Naive thymus-derived CD4-positive, alpha-beta T cell (primary cell): ENCODE measurements at regions not wholly inside any gene's neighbourhood (a gene's known extent, or its start where the extent isn't known, plus 50 kb on each side); places are given as distances from the start of the nearest gene placed in this dataset.

ENCODE experiments used
- ATAC-seq: fragments of 150-1000 bp; cut with Tn5 transposase; 2 replicates; pipeline ENCODE4 v1.10.0; 2021; ENCODE audit warnings: mild to moderate bottlenecking, moderate library complexity
- CTCF ChIA-PET: fragments of 350-600 bp; sonication (Branson Sonifier 250); formaldehyde crosslinking; loops from one replicate; lab custom pipeline; 2021; ENCODE audit warnings: antibody characterized with exemption; lab: Charles Lee
- POLR2A ChIA-PET: fragments of 350-600 bp; sonication (Branson Sonifier 250); formaldehyde crosslinking; loops from one replicate; lab custom pipeline; 2021; ENCODE audit warnings: antibody characterized with exemption, inconsistent platforms; lab: Charles Lee
- DNase-seq, 9 donors: peaks; one replicate each; pipeline versions ENCODE4 v3.0.0 to v3.0.0-alpha.2; 2020 to 2022; ENCODE audit warnings: mixed read lengths in 1 of 9
- H3K27ac ChIP-seq: one replicate; pipeline ENCODE4 v1.7.0; 2013; ENCODE audit warnings: mild to moderate bottlenecking, low read depth, low read length, moderate library complexity
- H3K27me3 ChIP-seq, 2 donors: one replicate each; pipeline ENCODE4 v1.7.0; 2013; ENCODE audit warnings: low read length in 2 of 2, mild to moderate bottlenecking in 2 of 2, moderate library complexity in 2 of 2; ENCODE audit not compliant: control insufficient read depth in 2 of 2, insufficient read depth in 2 of 2
- H3K36me3 ChIP-seq, 3 experiments: 1 replicate in 2 of 3; 2 replicates in 1 of 3; pipeline ENCODE4 v1.7.0; 2013; ENCODE audit warnings: low read length in 3 of 3, mild to moderate bottlenecking in 3 of 3, moderate library complexity in 1 of 3; ENCODE audit not compliant: insufficient read depth in 3 of 3, control insufficient read depth in 2 of 3
- H3K4me1 ChIP-seq, 2 donors: one replicate each; pipeline ENCODE4 v1.7.0; 2013; ENCODE audit warnings: low read length in 2 of 2, mild to moderate bottlenecking in 2 of 2, moderate library complexity in 1 of 2; ENCODE audit not compliant: control insufficient read depth in 2 of 2, insufficient read depth in 2 of 2
- H3K4me3 ChIP-seq: 2 replicates; pipeline ENCODE4 v1.7.0; 2013; ENCODE audit warnings: mild to moderate bottlenecking, low read length
- H3K9me3 ChIP-seq, 3 experiments: 1 replicate in 2 of 3; 2 replicates in 1 of 3; pipeline ENCODE4 v1.7.0; 2013; ENCODE audit warnings: low read length in 3 of 3; ENCODE audit not compliant: control insufficient read depth in 2 of 3
- H3K27ac Mint-ChIP-seq, 9 donors: one replicate each; pipeline ENCODE4 v1.8.0; 2020 to 2022; ENCODE audit warnings: mixed read lengths in 9 of 9, mild to moderate bottlenecking in 8 of 9, moderate library complexity in 5 of 9, inconsistent platforms in 2 of 9
- H3K27me3 Mint-ChIP-seq, 5 donors: one replicate each; pipeline ENCODE4 v1.8.0; 2021 to 2022; ENCODE audit warnings: mixed read lengths in 5 of 5, mild to moderate bottlenecking in 1 of 5
- H3K36me3 Mint-ChIP-seq, 5 donors: one replicate each; pipeline ENCODE4 v1.8.0; 2020 to 2022; ENCODE audit warnings: mixed read lengths in 5 of 5, mild to moderate bottlenecking in 3 of 5, inconsistent platforms in 1 of 5
- H3K4me1 Mint-ChIP-seq, 7 donors: one replicate each; pipeline ENCODE4 v1.8.0; 2020 to 2022; ENCODE audit warnings: mixed read lengths in 7 of 7, mild to moderate bottlenecking in 3 of 7, inconsistent platforms in 1 of 7
- H3K4me3 Mint-ChIP-seq, 10 donors: one replicate each; pipeline ENCODE4 v1.8.0; 2020 to 2022; ENCODE audit warnings: mild to moderate bottlenecking in 10 of 10, mixed read lengths in 10 of 10, moderate library complexity in 6 of 10, inconsistent platforms in 2 of 10
- H3K9me3 Mint-ChIP-seq, 11 donors: one replicate each; pipeline ENCODE4 v1.8.0; 2020 to 2022; ENCODE audit warnings: mixed read lengths in 11 of 11, mild to moderate bottlenecking in 4 of 11, inconsistent platforms in 1 of 11, moderate library complexity in 1 of 11
- intact Hi-C, 2 donors: fragments of 100-400 bp; cut with micrococcal nuclease; formaldehyde crosslinking; loops; one replicate each; pipeline ENCODE4 v1.15.1; 2023

DNA sequence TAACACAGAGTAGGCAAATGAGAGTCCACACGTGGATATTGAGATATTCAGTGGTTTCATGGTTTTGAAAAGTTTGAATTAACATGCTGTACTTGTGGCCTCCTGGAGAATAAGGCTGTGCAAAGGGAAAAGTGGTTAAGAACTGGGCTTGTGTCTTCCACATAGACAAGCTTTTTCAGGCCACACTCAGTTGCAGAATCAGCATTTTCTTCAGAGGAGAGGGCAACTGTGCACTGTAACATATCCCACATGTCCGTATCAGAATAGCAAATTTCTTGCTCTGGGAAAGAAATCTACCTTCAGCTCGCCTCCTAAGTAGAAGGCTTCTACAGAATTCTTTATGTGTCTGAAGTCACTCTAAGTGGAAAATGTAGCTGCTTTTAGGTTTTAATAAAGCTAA, 84.9 kb downstream of the ZC3H11B start:
- POLR2A ChIA-PET = no interaction called here
- DNase-seq (no peak), ATAC-seq (no peak)
- no peaks in the 10 kb centered on the region for H3K9me3 ChIP-seq
- no peak overlapping the region for H3K27ac ChIP-seq
- no peaks in the 10 kb centered on the region for H3K4me1 ChIP-seq
- no peaks in the 10 kb centered on the region for H3K27me3 ChIP-seq
- Mint-ChIP-seq H3K36me3 (no peaks in the 10 kb centered on the region), H3K9me3 (peaks cover 0 to 11% (median 0%) of the 10 kb centered on the region in 11 donors), H3K4me1 (no peaks in the 10 kb centered on the region), H3K4me3 (no peak overlapping the region), H3K27me3 (peaks cover 0 to 19% (median 7%) of the 10 kb centered on the region in 5 donors), H3K27ac (no peak overlapping the region)
- CTCF ChIA-PET = no interaction called here
- H3K4me3 ChIP-seq = no peak overlapping the region
- intact Hi-C loops = no loop called here
- no peaks in the 10 kb centered on the region for H3K36me3 ChIP-seq

DNA sequence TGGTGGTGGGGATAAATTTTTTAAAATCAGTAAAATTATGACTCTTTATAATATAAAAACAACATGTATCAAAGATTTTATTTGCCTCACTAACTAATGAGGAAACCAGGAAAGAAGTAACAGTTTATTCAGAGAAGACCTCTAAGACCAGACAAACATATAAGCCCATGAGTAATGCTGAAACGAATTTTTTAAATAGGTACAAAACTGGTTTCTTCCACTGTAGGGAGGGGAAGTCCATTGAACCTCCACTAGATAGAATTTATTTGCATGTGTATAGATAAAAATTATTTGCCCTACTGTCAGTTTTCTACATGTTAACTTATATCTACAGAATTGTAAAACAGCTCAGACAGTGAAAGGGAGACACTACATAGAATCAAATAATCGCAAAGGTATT, 86.8 kb downstream of the ZC3H11B start:
- no peaks in the 10 kb centered on the region for H3K36me3 Mint-ChIP-seq
- POLR2A ChIA-PET = no interaction called here
- ATAC-seq (no peak), DNase-seq (no peak)
- H3K36me3 ChIP-seq = no peaks in the 10 kb centered on the region
- peaks cover 0 to 14% (median 0%) of the 10 kb centered on the region in 5 donors for H3K27me3 Mint-ChIP-seq
- no peaks in the 10 kb centered on the region for H3K4me1 ChIP-seq
- no peak overlapping the region for H3K27ac ChIP-seq
- H3K27me3 ChIP-seq = no peaks in the 10 kb centered on the region
- no peak overlapping the region for H3K4me3 ChIP-seq
- H3K27ac Mint-ChIP-seq = no peak overlapping the region
- intact Hi-C loops = no loop called here
- CTCF ChIA-PET = no interaction called here
- no peaks in the 10 kb centered on the region for H3K9me3 ChIP-seq
- H3K4me1 Mint-ChIP-seq = no peaks in the 10 kb centered on the region
- H3K9me3 Mint-ChIP-seq = peaks cover 0 to 7% (median 0%) of the 10 kb centered on the region in 11 donors
- H3K4me3 Mint-ChIP-seq = no peak overlapping the region

DNA sequence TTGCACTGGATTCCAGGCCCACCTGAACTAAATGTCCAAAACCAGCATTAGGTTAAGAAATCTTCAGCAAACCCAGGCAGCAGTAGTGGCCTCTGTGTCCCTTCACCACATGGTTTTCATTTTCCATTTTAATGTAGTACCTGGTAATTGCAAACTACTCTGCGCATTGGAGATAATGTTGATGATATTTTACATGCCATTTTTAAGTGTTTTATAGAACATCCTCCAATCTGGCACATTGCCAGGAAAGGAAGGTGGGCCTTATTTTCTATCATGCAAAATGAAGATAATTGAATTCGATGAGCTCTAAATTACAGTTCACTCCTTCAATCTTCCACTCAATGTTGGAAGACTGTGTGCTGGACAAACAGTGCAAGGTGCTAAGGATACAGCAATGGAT, 89.5 kb downstream of the ZC3H11B start:
- Histone ChIP-seq H3K4me3 (no peak overlapping the region), H3K9me3 (no peaks in the 10 kb centered on the region), H3K36me3 (no peaks in the 10 kb centered on the region), H3K4me1 (no peaks in the 10 kb centered on the region), H3K27me3 (no peaks in the 10 kb centered on the region), H3K27ac (no peak overlapping the region)
- H3K4me1 Mint-ChIP-seq = no peaks in the 10 kb centered on the region
- ATAC-seq = no peak
- no peak overlapping the region for H3K4me3 Mint-ChIP-seq
- peaks cover 0 to 4% (median 0%) of the 10 kb centered on the region in 5 donors for H3K27me3 Mint-ChIP-seq
- ChIA-PET CTCF (no interaction called here), POLR2A (no interaction called here)
- intact Hi-C loops = no loop called here
- H3K9me3 Mint-ChIP-seq = peaks cover 0 to 4% (median 0%) of the 10 kb centered on the region in 11 donors
- no peaks in the 10 kb centered on the region for H3K36me3 Mint-ChIP-seq
- no peak overlapping the region for H3K27ac Mint-ChIP-seq
- no peak for DNase-seq

DNA sequence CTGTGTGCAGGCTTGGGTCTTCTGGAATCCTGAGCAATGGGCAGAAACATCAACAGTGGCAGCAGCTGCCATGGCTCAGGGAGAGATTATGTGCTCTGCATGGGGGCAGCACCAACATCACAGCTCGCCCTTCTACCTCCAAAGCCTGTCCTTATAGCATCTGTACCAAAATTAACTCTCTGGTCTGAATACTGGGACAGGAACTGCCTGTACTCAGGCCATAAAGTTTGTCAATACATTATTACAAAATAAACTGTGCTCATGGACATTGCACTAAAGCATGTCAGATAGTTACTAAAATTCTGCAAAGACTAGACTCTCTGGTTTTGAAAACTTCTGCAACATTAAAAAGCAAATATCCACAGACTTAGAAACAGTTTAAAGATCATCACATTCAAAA, 91.6 kb downstream of the ZC3H11B start:
- intact Hi-C loops = no loop called here
- no peaks in the 10 kb centered on the region for H3K4me1 ChIP-seq
- H3K36me3 ChIP-seq = no peaks in the 10 kb centered on the region
- Mint-ChIP-seq H3K4me3 (no peak overlapping the region), H3K9me3 (peaks cover 0 to 4% (median 0%) of the 10 kb centered on the region in 11 donors), H3K36me3 (no peaks in the 10 kb centered on the region), H3K4me1 (no peaks in the 10 kb centered on the region), H3K27ac (no peak overlapping the region), H3K27me3 (peaks cover 0 to 4% (median 0%) of the 10 kb centered on the region in 5 donors)
- POLR2A ChIA-PET = no interaction called here
- ATAC-seq (no peak), DNase-seq (no peak)
- no peaks in the 10 kb centered on the region for H3K9me3 ChIP-seq
- no peaks in the 10 kb centered on the region for H3K27me3 ChIP-seq
- H3K4me3 ChIP-seq = no peak overlapping the region
- CTCF ChIA-PET = no interaction called here
- H3K27ac ChIP-seq = no peak overlapping the region

DNA sequence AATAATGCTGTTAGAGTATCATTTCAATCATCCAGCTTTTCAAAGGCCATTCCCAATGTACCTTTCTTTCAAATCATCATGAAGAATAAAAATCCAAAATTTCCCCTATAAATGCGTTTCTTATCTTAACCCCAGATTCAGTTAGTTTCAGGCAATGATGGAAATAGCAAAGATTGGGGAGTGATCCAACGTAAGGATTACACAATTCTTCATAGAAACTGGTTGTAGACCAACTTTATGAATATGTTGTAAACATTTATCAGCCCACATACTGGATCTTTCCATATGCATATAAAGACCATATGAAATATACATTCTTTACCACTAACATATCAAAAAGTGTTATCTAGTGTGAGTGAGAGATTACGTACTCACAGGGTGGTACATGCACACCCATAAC, 92.7 kb downstream of the ZC3H11B start:
- H3K27me3 ChIP-seq = no peaks in the 10 kb centered on the region
- Mint-ChIP-seq H3K4me1 (no peaks in the 10 kb centered on the region), H3K4me3 (no peak overlapping the region), H3K36me3 (no peaks in the 10 kb centered on the region), H3K27ac (no peak overlapping the region), H3K27me3 (peaks cover 0 to 4% (median 0%) of the 10 kb centered on the region in 5 donors), H3K9me3 (peaks cover 0 to 4% (median 0%) of the 10 kb centered on the region in 11 donors)
- H3K4me3 ChIP-seq = no peak overlapping the region
- ATAC-seq (no peak), DNase-seq (no peak)
- H3K27ac ChIP-seq = no peak overlapping the region
- POLR2A ChIA-PET = no interaction called here
- H3K4me1 ChIP-seq = no peaks in the 10 kb centered on the region
- H3K36me3 ChIP-seq = no peaks in the 10 kb centered on the region
- no peaks in the 10 kb centered on the region for H3K9me3 ChIP-seq
- CTCF ChIA-PET = no interaction called here
- intact Hi-C loops = no loop called here

DNA sequence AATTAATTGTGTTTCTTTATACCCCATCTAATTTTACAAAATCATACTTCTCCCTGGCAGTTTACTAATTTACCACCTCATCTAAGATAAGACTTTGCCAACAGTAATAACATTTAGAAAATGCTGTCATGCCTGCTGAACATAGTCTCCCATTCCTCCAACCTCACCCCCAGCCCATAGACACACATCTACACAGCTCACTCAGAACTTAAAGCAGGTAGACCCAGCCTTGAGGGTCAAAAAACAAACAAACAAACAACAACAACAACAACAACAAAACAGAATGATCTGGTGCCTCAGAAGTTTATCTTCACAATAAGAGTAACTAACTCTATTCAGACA, 94.0 kb downstream of the ZC3H11B start:
- Histone ChIP-seq H3K4me1 (no peaks in the 10 kb centered on the region), H3K27ac (no peak overlapping the region), H3K27me3 (no peaks in the 10 kb centered on the region), H3K4me3 (no peak overlapping the region), H3K36me3 (no peaks in the 10 kb centered on the region), H3K9me3 (no peaks in the 10 kb centered on the region)
- no peaks in the 10 kb centered on the region for H3K36me3 Mint-ChIP-seq
- DNase-seq = no peak
- no peak overlapping the region for H3K4me3 Mint-ChIP-seq
- H3K27ac Mint-ChIP-seq = no peak overlapping the region
- peaks cover 0 to 4% (median 0%) of the 10 kb centered on the region in 5 donors for H3K27me3 Mint-ChIP-seq
- intact Hi-C loops = no loop called here
- H3K4me1 Mint-ChIP-seq = no peaks in the 10 kb centered on the region
- ChIA-PET CTCF (no interaction called here), POLR2A (no interaction called here)
- H3K9me3 Mint-ChIP-seq = peaks cover 0 to 9% (median 0%) of the 10 kb centered on the region in 11 donors
- no peak for ATAC-seq

DNA sequence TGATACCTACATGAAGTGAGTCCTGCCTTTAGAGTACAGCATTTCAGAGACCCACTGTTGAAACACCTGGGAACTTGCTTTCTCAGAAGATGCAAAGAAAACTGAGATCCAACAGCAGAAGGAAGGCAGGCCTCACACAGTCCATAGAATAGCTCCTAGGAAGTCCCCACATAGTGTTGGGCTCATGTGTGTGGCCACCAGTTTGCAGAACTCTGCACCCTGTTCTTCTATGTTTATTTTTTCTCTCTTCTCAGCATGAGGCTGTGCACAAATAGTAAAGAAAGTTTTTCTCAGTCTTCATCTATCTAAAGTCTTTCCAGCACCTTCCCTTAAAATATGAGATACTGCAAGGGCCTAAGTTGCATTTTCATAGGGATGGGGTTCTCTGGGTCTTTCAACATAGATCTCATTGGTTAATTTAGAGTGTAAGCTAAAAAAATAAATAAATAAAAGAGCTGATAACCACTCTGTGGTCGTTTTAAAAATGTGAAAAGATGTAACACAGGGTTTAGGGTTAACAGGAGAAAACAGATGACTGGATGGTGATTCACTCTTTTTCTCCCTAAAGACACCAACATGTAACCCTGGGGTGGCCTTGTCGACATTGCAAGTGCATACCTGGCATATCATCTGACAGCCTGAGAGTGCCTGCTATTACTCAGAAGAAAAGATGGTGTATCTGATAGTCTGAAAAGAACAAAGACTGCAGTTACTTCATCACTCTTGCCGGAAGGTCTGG, 94.6 kb downstream of the ZC3H11B start:
- Histone ChIP-seq H3K36me3 (no peaks in the 10 kb centered on the region), H3K9me3 (no peaks in the 10 kb centered on the region), H3K27ac (no peak overlapping the region), H3K27me3 (no peaks in the 10 kb centered on the region), H3K4me3 (no peak overlapping the region), H3K4me1 (no peaks in the 10 kb centered on the region)
- POLR2A ChIA-PET = no interaction called here
- Mint-ChIP-seq H3K27me3 (peaks cover 0 to 4% (median 0%) of the 10 kb centered on the region in 5 donors), H3K36me3 (no peaks in the 10 kb centered on the region), H3K27ac (no peak overlapping the region), H3K9me3 (peaks cover 0 to 10% (median 0%) of the 10 kb centered on the region in 11 donors), H3K4me3 (no peak overlapping the region), H3K4me1 (no peaks in the 10 kb centered on the region)
- DNase-seq = no peak
- CTCF ChIA-PET = no interaction called here
- no peak for ATAC-seq
- intact Hi-C loops = no loop called here
